Esophagus muscularis mucosa (tissue), 4 donors: ENCODE measurements at regions not wholly inside any gene's neighbourhood (a gene's known extent, or its start where the extent isn't known, plus 50 kb on each side); places are given as distances from the start of the nearest gene placed in this dataset.

Source experiments
- DNase-seq: peaks from one replicate; pipeline ENCODE4 v3.0.0-alpha.2; 2017; ENCODE audit errors: extremely low spot score
- H3K27ac ChIP-seq, 4 donors: fragments of 200-600 bp; sonication (generic); replicated peaks in 1 of 4; 1 replicate in 3 of 4; 2 replicates in 1 of 4; pipeline ENCODE4 v1.5.1; 2016 to 2019; ENCODE audit warnings: mild to moderate bottlenecking in 1 of 4
- H3K27me3 ChIP-seq, 4 donors: fragments of 200-600 bp; sonication (generic); one replicate each; pipeline versions ENCODE4 v1.5.1 to v1.6.0; 2016 to 2019
- H3K36me3 ChIP-seq, 4 donors: fragments of 200-600 bp; sonication (generic); one replicate each; pipeline ENCODE4 v1.5.1; 2016 to 2019
- H3K4me1 ChIP-seq, 4 donors: fragments of 200-600 bp; sonication (generic); one replicate each; pipeline ENCODE4 v1.5.1; 2016 to 2019
- H3K4me3 ChIP-seq, 4 donors: fragments of 200-600 bp; sonication (generic); 1 replicate in 2 of 4; 2 replicates in 2 of 4; pipeline ENCODE4 v1.5.1; 2016 to 2019; ENCODE audit warnings: mild to moderate bottlenecking in 4 of 4, moderate library complexity in 1 of 4
- H3K9me3 ChIP-seq, 4 donors: fragments of 200-600 bp; sonication (generic); 1 replicate in 3 of 4; 2 replicates in 1 of 4; pipeline ENCODE4 v1.5.1; 2016 to 2019
- EP300 ChIP-seq: sonication (generic); formaldehyde crosslinking; IDR thresholded peaks from one replicate; pipeline ENCODE4 v1.6.1; 2017; ENCODE audit warnings: antibody characterized with exemption
- POLR2A ChIP-seq: fragments of 450-650 bp; IDR thresholded peaks from one replicate; pipeline ENCODE4 v1.6.1; 2017; ENCODE audit warnings: antibody characterized with exemption, moderate library complexity, mild to moderate bottlenecking, low read depth
- POLR2AphosphoS5 ChIP-seq, 2 donors: sonication (generic); formaldehyde crosslinking; IDR thresholded peaks; one replicate each; pipeline ENCODE4 v1.6.1; 2017; ENCODE audit warnings: antibody characterized with exemption in 2 of 2
- WGBS: methylation state at CpG from one replicate; pipeline ENCODE4 v1.1.5; 2018; 5-methylcytosine and 5-hydroxymethylcytosine counted together
- intact Hi-C: fragments of 100-400 bp; cut with DNase I; formaldehyde crosslinking; loops from one replicate; pipeline ENCODE4 v1.15.1; 2023
- TF ChIP-seq, protein P1 (sequence below), 3 experiments: fragments of 200-600 bp in 2 of 3; fragments of 450-650 bp in 1 of 3; sonication (generic) in 2 of 3; IDR thresholded peaks; one replicate each; pipeline ENCODE4 v1.5.1; 2017 to 2019; ENCODE audit warnings: antibody characterized with exemption in 3 of 3, mild to moderate bottlenecking in 2 of 3, moderate library complexity in 1 of 3

- Histone ChIP-seq H3K4me1 (peaks cover 8 to 20% (median 17%) of the 10 kb centered on the region in 4 donors), H3K36me3 (no peaks in the 10 kb centered on the region), H3K27me3 (peaks cover 0 to 38% (median 0%) of the 10 kb centered on the region in 4 donors), H3K9me3 (no peaks in the 10 kb centered on the region), H3K27ac (no peak overlapping the region), H3K4me3 (no peak overlapping the region)
- intact Hi-C loops, result no loop called here
- WGBS, result 83% methylated on average over 8 of the region's 8 CpGs
- TF ChIP-seq EP300 (no peak), POLR2A (no peak), POLR2AphosphoS5 (IDR thresholded peaks at IDR 0.05) (no peak)
- TF ChIP-seq, protein P1, sequence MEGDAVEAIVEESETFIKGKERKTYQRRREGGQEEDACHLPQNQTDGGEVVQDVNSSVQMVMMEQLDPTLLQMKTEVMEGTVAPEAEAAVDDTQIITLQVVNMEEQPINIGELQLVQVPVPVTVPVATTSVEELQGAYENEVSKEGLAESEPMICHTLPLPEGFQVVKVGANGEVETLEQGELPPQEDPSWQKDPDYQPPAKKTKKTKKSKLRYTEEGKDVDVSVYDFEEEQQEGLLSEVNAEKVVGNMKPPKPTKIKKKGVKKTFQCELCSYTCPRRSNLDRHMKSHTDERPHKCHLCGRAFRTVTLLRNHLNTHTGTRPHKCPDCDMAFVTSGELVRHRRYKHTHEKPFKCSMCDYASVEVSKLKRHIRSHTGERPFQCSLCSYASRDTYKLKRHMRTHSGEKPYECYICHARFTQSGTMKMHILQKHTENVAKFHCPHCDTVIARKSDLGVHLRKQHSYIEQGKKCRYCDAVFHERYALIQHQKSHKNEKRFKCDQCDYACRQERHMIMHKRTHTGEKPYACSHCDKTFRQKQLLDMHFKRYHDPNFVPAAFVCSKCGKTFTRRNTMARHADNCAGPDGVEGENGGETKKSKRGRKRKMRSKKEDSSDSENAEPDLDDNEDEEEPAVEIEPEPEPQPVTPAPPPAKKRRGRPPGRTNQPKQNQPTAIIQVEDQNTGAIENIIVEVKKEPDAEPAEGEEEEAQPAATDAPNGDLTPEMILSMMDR (IDR thresholded peaks at IDR 0.05), result no peak
- DNase-seq, result no peak
Measured at GRCh38 chr5:73314395-73315257, 134.0 kb downstream of the FOXD1 start.

DNA sequence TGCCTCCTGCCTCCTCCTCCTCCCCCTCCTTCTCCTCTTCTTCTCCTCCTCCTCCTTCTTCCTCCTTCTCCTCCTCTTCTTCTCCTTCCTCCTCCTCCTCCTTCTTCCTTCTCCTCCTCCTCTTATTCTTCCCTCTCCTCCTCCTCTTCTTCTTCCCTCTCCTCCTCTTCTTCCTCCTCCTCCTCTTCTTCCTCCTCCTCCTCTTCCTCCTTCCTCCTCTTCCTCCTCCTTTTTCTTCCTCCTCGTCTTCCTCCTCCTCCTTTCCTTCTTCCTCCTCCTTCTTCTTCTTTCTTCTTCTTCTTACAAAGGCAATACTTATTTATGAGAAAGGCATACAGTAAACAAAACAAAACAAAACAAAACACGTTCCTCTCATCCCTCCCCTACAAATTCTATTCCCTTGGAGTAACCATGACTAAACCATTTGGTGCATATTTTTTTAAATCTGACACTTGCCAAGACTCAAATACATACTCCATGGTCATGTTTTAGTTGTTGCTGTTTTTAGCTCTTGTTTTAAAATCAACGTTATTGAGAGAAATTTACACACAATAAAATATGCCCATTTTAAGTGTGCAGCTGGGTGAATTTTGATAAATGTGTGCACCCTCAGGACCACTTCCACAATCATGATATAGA, 135.6 kb downstream of the FOXD1 start:
- DNase-seq, result no peak
- Histone ChIP-seq H3K4me3 (no peak overlapping the region), H3K36me3 (no peaks in the 10 kb centered on the region), H3K4me1 (peaks cover 8 to 20% (median 17%) of the 10 kb centered on the region in 4 donors), H3K27me3 (peaks cover 0 to 38% (median 0%) of the 10 kb centered on the region in 4 donors), H3K27ac (no peak overlapping the region), H3K9me3 (no peaks in the 10 kb centered on the region)
- intact Hi-C loops, result no loop called here
- 60% methylated on average over 3 of the region's 3 CpGs for WGBS
- TF ChIP-seq POLR2AphosphoS5 (IDR thresholded peaks at IDR 0.05) (no peak), POLR2A (no peak), EP300 (no peak)
- TF ChIP-seq, protein P1 (IDR thresholded peaks at IDR 0.05), result no peak

DNA sequence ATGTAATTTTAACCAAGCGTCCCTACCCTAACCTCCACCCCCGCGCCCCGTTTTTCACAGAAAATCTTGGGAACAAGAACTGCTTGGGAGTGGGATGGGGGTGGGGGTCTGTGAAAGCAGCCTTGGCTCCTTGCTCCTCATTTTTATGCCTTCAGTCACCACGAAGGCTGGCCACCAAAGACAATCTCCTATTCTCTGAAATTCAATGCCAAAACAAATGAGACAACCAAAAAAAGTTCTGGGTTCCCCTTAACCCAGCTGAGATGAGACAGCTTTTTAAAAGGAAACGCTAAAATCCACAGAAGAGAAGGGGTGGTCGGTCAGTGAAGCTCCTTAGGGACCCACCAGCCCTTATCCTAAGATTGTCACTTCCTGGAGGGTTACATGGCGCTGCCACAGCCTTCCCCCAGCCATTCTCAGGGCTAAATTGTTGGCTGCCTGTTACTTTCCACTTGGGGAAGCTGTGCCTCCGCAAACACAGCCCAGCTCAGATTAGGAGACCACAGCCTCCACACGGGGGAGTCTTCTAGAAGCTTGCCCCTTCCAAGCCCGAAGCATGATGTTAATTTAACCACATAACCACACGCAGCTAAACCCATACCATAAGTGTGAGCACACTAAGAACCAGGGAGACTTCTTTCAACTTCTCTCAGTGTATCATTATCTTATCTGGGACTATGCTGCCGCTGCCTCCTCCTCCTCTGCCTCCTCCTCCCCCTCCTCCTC, 136.3 kb downstream of the FOXD1 start:
- intact Hi-C loops, result no loop called here
- Histone ChIP-seq H3K4me1 (peaks cover 8 to 20% (median 17%) of the 10 kb centered on the region in 4 donors), H3K9me3 (no peaks in the 10 kb centered on the region), H3K27me3 (peaks cover 0 to 38% (median 0%) of the 10 kb centered on the region in 4 donors), H3K4me3 (no peak overlapping the region), H3K36me3 (no peaks in the 10 kb centered on the region), H3K27ac (peak overlapping the region in 1 of 4 donors; percentile 18)
- DNase-seq, result no peak
- TF ChIP-seq, protein P1 (IDR thresholded peaks at IDR 0.05), result peak in 2 of 3 experiments; percentile 6 to 21
- TF ChIP-seq POLR2AphosphoS5 (IDR thresholded peaks at IDR 0.05) (no peak), POLR2A (no peak)
- 47% methylated on average over 13 of the region's 13 CpGs for WGBS

DNA sequence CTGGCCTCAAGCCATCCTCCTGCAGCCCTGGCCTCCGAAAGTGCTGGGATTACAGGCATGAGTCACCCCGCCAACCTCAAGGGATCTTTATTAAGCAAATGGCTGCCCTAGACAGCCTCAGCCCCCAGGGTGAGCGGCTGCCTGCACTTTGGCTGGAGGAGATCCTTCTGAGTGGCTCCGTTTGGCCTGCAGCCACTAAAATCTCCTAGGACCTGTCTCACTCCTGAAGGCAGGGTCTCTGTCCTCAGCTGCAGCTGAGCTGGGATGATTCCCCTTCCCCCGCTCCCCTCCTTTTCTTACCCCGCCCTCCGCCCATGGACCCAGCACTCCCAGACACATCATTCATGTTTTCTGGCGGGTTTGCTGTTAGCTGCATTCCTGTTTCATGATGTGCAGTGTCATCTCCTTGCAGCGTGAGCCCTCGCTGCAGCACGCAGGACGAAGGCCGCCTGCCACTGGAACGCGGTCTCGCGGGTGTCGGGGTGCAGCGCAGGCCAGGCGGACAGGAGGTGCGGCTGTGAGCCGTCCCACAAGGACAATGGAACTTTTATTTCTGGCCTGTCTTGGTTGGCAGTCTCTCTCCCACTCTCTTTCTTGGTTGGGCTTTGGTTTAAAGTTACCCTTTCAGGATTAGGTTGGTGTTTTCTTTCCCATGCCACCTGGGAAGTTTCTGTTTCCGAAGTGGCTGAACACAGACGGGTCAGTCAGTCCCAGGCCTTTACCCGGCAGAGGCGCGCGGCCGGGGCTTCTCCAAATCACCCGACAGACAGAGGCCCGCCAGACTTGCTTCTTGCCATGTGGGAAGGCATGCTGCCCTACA, 137.1 kb downstream of the FOXD1 start:
- H3K27ac ChIP-seq, result peak overlapping the region in 2 of 4 donors; percentile 17 to 18
- DNase-seq, result no peak
- TF ChIP-seq POLR2A (no peak), EP300 (no peak)
- TF ChIP-seq, protein P1 (IDR thresholded peaks at IDR 0.05), result no peak
- intact Hi-C loops, result no loop called here
- no peaks in the 10 kb centered on the region for H3K36me3 ChIP-seq
- H3K9me3 ChIP-seq, result no peaks in the 10 kb centered on the region
- peaks cover 8 to 20% (median 17%) of the 10 kb centered on the region in 4 donors for H3K4me1 ChIP-seq
- peaks cover 0 to 45% (median 0%) of the 10 kb centered on the region in 4 donors for H3K27me3 ChIP-seq
- 20% methylated on average over 29 of the region's 31 CpGs for WGBS
- H3K4me3 ChIP-seq, result peak overlapping the region; percentile 12 to 36 (median 30)
